EL (cell line): ENCODE measurements at regions not wholly inside any gene's neighbourhood (a gene's known extent, or its start where the extent isn't known, plus 50 kb on each side); places are given as distances from the start of the nearest gene placed in this dataset.

Source experiments
- DNase-seq: peaks from one replicate; pipeline ENCODE4 v3.0.0-alpha.2; 2016

DNA sequence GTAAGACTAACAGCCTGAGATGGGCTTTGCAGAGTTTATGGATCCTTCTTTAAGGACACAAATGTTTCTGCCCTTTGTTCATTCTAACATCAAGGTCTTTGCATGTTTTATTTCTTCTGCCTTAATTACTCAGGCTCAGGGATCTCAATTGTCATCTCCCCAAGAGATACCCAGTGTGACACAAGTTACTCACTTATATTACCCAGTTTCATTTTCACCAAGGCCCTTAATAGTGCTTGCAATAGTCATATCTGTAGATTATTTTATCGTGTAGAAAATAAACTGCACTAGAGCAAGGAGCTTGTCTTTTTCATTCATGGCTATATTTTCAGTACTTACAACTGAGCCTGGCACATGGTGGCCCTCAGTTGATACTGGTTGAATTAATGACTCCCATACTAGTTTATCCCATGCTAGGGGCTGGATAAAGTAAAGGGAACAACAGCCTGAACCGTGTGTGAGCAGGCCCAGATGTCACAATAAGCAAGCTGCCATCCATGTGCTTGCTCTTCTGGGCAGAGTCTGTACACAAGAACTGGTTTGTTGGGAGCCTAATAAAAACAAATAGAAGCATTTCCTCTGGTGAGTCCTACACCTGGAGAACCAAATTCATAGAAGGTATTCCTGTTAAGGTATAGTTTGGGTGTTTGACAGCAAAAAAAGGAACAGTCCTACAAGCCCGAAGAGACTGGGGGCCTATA lies 112.5 kb upstream of the CD180 start:
- DNase-seq: no peak

DNA sequence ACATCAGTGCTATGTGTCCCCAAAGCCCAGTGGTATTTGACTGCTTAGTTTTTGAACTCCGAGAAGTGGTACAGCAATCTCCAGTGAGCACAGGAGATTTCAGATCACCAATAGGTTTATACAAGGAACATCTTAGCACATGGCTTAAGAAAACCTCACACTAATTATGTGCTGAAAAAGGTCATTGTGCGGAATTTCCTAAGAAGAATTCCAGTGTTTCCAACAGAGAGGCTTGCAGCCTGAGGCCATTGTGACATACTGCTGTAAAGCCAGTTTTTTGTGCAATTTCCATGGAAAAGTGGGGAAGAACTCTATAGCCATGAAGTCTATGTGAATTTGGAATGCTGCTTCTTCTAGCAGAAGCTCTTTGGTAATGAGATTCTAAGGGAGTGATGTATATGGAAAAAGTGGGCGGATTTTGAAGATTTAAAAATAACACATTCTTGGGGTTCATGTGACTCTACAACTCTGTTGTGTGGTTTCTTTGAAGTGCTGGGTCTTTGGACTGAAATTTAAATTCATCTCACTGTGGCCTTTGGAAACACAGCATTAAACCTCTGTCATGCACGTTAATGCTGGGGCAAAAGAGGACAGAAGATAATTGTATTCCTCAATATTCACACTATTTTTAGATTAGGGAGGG lies 110.5 kb upstream of the CD180 start:
- peak; percentile 37 for DNase-seq

DNA sequence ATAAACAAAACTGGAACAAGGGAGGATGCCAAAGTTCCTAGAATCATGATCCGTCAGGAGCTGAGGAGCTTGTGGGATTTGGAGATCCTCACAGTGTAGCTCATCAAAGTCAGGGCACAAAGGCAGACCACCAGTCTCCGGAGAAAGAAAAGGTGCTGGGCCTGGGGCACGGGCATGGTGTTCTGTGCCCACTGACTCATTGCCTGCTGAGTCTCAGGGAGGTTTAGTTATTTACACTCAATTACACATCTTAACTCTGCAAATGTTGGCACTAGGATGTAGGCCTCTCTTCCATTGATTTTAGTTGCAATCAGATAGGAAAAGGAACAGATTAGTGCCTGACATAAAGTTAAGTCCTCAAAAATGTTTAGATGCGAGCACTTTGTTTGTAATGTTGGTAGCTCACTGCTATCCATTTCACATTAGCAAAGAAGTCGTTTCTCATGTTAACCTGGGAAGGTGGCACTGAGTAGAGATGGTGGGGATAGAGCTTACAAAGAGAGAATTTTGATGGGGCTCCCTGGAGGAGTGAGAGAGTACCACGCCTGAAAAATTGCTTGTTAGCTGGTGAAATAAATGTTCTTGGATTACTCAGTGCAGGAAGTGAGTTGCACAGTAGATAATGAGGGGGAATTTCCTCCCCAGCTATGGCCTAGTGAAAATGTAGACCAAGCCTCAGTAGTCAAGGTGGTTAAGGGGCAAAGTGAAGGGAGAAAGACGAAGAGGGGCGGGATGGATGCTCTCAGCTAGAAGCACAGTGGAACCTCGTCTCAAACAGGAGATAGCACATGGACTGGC lies 109.5 kb upstream of the CD180 start:
- DNase-seq: peak; percentile 44

DNA sequence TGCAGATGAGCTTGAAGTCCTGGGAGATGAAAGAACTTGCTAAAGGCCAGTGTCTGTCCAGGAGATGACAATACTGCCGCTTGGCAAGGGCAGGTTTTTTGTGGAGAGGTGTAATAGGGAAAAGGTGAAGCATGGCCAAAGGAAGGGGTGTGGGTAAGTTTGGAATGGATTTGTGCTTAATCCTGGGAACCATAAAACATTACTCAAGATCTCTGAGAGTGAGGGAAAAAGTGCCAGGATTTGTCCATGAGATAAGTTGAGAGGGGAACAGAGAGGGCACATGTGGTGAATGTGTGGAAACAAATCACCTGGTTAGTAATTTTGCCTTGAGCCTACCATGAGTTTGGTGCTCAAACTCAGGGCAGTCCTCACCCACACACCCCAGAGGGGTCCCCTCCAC lies 108.8 kb upstream of the CD180 start:
- DNase-seq: no peak

DNA sequence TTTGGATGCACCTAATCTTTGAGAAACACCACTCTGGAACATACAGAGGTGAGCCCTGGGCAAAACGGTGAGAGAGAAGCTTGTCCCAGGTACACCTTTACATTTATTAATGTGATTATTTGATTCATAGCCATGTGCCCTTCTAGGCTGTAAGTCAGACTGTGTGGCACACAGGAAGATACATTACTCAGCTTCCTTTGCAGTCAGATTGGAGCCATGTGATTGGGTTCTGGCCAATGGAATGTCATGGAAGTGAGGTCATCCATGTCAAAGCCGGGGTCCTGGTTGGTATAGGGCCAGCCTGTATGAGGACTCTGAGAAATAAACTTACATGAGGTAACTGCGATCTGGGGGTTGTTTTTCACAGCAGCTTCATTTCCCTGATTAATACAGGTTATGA lies 106.8 kb upstream of the CD180 start:
- DNase-seq: peak; percentile 79

DNA sequence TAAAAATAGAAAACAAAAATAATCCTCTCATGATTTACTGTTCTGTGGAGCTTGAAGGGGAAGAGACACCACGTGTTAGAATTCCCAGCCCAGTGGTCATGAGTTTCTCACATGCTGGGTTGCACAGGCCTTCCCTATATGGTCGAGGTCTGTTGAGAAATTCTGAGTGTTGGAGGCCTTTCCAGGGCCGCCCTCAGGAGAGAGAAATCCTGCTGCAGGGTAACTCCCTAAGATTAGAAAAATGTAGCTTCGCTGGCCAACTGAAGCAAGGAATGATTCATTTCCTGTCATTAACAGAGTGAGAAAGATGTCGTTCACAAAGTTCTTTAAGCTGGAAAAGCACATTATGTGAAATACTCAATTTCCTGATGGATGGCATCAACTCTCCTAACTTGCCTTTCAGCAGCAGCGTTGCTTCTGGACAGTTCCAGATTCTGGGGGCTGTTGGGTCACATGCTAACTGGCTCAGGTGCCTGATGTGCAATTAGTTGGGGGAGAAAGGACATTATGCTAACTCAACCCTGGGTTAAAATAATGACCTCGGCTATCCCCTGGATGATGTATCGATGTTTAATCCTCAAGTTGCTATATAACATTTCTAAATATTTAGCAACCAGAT lies 104.8 kb upstream of the CD180 start:
- peak; percentile 93 for DNase-seq

DNA sequence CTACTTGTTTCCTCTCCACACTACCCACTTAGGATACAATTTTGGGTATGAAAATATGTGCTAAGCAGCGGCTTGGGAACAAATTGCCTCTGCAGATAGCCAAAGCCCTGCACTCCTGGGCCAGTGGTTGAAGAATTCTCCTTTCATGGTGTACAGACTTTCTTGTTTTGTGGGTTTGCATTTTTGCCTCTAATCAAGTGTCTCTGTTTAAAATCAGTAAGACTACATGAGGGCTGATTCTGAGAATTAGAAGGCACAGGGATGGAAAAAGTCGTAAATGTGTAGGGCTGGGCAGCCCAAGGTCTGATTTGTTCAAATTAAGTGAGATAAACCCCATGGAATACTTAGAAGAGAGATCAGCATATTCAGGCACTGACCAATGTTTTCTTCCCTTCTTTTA lies 103.7 kb upstream of the CD180 start:
- no peak for DNase-seq

DNA sequence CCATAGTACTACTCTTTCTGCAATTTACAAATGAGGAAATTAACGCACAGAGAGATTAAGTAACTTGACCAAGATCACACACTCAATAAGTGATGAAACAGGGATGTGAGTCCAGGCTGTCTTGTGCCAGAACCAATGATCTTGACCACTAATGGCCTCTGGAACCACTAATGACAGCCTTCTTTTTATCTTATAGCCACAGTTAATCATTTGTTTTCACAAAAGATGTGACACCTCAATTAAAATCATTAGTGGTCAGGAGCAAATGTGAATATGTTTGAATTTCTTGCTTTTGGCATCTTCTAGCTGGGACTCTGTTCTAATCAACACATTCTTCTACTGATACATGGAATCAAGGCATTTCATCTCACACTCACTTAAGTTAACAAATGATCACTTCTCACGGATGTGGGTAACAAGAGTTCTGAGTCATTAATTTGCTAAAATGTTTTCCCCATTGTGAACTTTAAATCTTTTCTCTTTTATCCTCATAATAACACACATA lies 102.7 kb upstream of the CD180 start:
- DNase-seq: no peak

DNA sequence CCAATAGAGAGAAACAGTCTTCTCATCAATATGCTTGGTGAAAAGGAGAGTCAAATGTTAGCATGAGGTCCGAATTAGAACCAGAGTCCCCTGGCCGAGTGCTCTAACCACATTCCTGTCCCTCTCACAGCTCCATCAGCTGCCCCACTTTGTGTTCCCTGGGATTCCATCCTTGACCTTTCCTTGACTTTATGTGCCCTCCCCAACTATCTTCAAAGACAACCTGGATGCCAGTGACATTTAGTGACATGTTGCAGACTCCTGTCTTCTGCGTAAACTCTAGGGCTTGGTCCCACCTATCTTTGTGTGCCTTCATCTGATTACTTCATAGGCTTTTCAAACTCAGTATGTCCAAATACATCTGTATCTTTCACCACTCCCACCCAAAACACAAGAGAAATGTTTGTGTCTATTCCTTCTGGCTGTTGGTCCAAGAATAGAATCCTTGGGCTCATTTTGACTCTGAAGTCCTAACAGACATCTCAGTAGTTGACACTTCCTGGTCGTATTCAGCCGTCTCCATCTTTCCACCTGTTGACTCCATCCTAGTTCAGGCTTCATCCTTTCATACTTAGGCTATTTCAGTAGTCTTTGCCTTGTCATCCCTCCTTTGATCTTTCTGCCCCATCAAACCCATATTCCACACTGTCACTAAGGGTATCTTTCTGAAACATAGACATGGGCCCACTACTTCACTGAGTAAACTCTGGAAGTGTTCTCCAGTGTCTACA lies 101.4 kb upstream of the CD180 start:
- no peak for DNase-seq

DNA sequence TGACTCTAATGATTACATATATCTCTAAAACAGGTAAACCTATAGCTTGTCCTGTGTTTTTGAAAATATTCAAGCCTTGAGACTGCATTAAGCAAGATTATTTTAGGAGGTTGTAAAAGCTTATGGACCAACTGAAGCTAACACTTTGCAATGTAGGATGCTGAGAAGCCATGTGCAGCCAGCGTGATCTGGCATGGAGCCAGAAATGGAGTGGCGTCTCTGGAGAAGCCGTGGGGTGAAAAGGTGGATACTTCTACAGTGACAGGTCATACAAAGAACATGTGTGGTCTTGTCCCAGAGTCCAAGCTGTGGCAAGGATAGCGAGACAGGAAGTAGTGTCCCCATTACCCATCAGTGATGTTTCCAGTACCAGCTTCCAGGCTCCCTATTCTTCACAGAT lies 100.8 kb upstream of the CD180 start:
- DNase-seq: no peak

DNA sequence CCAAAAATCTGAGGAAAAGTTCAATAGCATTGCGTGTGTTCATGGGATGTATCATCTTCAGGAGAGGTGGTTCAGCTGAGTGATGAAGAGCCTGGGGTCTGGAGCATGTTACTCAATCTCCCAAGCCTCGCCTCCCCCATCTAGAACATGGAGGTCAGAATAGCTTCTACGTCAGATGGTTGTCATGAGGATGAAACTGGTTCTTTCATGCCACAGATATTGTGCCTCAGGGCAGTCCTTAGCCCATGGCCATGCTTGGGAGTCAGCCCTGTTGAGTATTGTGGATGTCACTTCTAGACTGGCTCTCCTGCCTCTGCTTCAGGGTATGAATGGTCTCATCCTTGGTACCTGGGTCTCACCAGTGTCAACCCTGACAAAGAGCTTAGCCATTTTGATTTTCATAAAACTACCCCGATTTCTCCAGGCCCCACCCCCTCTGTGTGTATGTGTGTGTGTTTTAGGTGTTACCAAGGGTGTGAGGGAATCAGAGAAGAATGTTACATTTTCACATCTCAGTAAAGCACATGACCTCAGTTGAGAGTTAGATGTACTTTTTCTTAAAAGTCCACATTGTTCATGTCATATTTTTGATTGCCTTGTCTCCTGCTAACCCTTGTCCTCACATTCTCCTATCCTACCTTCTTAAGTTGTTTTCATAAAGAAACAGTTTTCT lies 97.8 kb upstream of the CD180 start:
- DNase-seq: no peak

DNA sequence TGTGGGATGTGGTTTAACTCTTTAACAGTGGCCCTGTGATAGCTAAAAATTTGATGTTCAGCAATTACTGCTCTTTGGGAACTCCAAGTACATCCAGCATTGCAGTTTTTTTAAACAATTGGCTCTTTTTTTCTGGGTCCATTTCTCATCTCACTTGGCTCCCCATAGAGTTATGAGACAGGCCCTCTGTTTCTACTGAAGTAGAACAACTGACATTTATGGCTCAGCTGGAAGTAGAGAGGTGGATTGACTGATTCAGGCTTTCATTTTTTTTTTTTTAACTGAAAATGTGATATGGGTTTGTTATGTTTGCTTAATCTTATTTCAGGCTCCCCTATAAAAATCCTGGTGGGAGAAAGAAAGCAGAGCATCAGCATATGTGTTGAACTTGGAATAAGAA lies 96.6 kb upstream of the CD180 start:
- no peak for DNase-seq

DNA sequence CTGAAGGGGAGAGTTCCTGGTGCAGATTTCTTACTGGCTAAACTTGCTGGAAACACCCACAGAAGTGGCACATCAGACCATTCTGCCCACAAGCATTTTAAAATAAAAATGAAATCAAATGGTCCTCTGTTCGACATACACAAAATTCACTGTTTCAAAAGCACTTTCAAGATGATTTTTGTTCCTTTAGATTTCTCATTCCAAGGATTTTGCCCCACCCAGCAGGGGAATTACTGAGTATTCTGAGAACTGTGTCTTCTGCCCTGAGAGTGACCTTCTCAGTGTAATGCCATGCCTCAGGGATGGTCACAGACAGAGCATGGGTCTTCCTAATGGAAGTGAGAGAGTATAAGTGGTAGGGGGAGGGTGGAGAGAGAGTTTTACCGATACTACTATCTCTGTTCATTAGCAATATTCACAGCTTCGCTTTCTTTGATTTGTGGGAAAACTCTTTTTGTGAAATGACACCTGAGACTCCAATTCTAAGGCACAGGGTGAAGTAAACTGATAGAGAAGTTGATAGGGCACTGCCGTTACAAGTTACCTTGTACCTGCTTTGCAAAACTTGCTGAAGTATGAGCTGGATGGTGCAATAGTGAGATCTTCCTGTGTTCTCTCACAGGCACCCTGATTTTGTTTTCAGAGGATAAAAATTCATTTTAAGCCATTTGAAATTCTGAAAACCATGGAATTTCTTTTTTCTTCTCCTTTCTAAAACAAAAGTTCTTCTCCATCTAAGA lies 95.8 kb upstream of the CD180 start:
- DNase-seq: no peak

DNA sequence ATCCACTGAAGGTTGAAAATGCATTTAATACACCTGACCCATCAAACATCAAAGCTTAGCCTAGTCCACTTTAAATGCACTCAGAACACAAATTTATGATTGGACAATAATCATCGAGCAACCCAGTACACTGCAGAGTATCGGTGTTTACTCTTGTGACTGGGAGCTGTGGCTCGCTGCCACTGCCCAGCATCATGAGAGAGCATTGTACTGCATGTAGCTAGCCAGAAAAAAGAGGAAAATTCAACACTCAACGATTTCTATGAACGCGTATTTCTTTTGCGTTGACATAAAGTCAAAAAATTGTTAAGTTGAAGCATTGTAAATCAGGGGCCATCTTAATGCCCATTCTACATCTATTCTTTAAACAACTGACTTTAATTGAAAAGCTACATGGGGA lies 95.1 kb upstream of the CD180 start:
- DNase-seq: no peak

DNA sequence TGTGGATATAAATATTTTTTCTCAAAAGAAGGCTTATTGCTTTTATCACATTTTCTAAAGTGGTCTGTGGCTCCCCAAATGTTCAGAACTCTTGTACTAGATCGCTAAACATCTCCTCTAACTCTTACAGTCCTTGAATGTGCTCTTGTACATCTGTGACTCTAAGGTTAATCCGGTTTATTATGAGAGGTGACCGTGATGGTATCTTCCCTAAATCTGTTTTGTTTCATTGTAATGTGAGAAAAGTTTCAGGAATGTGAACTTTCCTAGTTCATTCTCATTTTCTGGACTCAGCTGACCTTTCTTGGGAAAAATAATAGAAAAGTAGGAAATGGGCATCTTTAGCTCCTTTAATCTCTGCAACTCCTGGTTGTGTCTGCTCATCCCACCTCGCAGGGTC lies 94.5 kb upstream of the CD180 start:
- DNase-seq: no peak

DNA sequence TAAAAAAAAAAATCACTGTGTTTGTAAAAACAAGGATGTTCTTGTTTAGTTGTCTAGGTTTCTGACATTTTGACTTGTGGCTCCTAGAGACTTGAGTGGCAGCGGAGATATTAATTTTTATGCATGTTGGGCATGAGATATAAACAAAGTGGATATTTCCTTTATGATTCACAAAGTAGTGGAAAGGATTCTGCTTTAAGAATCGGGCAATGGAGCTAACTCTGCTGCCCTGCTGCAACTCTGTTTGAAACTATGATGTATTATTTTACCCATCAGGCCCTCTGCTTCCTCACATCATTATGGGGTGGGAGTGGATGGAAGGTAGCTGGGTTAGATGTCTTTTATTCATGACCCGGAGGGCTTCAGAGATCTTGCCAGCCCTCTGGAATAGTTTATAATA lies 94.1 kb upstream of the CD180 start:
- DNase-seq: peak; percentile 39

DNA sequence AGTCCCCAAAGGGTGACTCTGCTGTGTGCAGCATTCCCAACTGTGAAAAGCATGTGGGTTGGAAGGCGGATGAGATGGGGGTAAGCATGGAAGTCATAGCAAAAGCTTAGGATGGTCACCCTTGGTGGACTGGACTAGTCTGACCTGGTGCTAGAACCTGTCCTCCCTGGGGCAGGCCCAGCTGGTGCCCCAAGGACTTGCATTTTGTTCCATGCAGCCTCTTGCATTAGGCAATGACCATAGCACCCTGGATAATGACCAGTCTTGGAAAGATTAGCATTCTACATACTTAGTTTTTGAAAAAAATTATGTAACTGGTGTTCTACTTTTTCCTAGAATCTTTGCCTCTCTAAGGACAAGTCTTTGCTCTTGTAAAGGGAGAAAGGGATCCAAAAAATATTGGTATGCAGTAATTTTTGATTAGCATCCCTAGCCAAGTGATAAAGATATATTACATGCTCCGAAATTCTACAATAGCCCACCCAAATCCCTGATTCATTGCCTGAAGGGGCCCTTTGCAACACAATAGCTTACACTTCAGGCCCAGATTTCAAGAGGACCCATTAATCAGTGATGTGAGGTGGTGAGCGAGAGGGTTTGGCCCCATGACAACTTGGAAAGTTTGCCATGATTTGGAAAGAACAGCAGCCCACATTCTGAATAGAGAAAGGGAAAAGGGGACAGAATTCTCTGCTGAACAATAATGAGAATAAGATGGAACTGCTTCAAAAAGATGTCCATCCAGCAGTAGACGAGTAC lies 93.3 kb upstream of the CD180 start:
- no peak for DNase-seq

DNA sequence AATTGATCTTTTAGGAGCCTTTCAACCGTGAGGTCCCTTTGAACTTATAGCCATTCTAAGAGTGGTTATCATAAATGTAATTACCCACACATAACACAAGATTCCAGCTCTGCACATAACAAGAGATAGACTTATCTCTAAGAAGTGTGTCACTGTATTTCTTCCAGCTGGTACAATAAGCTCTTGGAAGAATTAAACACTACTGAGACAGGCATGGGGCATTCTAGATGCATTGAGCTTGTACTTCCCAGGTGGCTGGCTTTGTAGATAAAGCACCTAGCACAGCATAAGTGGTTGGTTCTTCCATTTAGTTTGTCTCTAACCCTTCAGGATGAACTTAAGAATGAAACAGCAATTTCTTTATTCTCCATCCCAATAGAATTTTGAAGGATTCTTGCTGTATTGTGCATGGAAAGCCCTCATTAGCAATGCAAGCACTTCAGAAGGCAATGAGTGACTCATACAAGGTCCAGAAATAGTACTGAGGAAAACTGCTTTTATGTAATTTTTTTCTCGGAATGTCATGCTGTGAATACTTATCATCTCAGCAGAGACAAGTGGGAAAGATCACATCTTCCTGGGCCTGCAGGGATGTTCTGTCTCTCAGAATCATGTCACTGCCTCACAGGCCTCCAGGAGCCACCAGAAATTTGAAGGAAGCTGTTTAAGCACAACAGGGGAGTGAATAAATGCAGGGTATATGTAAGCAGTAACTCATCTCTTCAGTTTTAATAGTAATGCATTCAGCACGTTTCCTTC lies 91.1 kb upstream of the CD180 start:
- peak; percentile 46 for DNase-seq

DNA sequence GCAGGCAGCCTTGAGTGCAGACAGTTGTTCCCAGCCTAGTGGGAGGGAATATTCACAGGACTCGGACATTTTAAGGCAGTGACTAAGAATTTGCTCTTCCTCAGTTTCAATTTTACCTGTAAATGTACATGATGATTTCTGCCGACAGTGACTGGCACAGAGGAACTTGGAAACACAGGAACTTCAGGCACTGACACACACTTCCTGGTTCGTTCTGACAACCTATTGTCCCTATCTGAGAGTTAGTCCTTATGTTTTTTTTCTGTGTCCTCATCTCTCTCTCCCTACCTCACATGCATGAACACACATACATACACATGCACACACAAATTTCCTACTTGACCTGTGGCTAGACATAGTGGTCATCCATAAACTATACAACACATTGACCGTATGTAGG lies 89.4 kb upstream of the CD180 start:
- DNase-seq: no peak

DNA sequence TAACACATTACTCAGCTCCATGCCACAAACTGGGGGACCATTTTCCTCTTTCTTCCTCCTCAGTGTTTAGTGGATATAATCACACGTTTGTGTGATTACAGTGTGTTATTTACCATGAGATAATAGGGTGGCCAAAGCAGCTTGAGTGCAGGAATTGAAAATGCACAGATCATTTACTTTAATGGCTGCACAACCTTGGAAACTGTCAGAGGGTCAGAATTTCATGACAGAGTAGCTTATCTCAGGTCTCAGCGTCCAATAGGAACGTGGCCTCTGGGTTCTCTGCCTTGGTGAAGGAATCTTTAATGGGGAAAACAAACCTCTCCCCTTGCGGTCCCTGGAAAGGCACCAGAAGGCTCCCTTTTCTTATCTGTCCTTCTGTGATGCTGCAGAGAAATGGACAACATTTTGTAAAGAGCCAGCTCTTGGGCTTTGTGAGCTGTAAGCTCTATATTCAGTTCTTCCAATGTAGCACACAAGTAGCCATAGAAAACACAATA lies 87.4 kb upstream of the CD180 start:
- no peak for DNase-seq
